HFF-Myc (cell line): ENCODE measurements at regions not wholly inside any gene's neighbourhood (a gene's known extent, or its start where the extent isn't known, plus 50 kb on each side); places are given as distances from the start of the nearest gene placed in this dataset.

ENCODE experiments used
- DNase-seq: peaks from one replicate; pipeline ENCODE4 v3.0.0-alpha.2; 2011; ENCODE audit warnings: low read depth; ENCODE audit errors: extremely low read depth
- H3K4me3 ChIP-seq: replicated peaks from 2 replicates; pipeline ENCODE4 v1.5.1; 2011; ENCODE audit warnings: low read depth, mild to moderate bottlenecking, control low read depth, low read length
- CTCF ChIP-seq: IDR thresholded peaks from 2 replicates; pipeline ENCODE4 v1.5.1; 2012; ENCODE audit warnings: mild to moderate bottlenecking, low read depth, low read length, control low read depth; ENCODE audit errors: missing control alignments

DNA sequence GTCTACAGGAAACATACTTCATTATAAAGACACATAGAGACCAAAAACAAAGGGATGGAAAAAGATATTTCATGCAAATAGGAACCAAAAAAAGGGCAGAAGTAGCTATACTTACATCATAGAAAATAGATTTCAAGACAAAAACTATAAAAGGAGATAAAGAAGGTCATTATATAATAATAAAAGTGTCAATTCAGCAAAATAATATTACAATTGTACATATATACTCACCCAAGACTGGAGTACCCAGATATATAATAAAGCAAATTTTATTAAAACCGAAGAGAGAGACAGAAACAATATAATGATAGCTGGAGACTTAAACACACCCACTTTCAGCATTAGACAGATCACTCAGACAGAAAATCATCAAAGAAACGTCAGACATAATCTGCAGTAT lies 546.3 kb downstream of the PRDM9 start:
- TF ChIP-seq CTCF = no peak
- DNase-seq = no peak
- H3K4me3 ChIP-seq = no peak overlapping the region

DNA sequence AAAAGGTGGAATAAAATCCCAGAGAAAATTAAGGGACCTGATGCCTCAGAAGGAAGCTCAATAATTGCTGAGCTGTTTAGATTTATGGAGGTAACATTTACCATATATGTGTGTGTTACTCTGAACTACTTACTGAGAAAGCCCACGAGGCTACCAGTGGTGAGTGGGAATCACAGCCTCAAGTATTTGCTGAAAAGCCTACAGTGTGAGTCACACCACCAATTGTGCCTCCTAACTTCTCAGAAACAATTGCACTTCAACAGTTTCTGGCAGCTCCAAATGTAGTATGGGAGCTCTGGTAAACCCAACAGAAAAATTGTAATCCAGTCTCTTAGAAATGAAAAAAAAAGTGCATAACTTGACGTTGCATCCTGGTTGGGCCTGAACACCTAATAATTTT lies 551.6 kb downstream of the PRDM9 start:
- no peak for DNase-seq
- TF ChIP-seq CTCF = no peak
- no peak overlapping the region for H3K4me3 ChIP-seq

GRCh38 chr5:24059716-24060115 lies 552.3 kb downstream of the PRDM9 start:
- DNase-seq = no peak
- H3K4me3 ChIP-seq = no peak overlapping the region
- TF ChIP-seq CTCF = no peak

GRCh38 chr5:24065779-24066178 lies 558.4 kb downstream of the PRDM9 start:
- H3K4me3 ChIP-seq = no peak overlapping the region
- no peak for TF ChIP-seq CTCF
- DNase-seq = no peak

GRCh38 chr5:24067208-24067607 lies 559.8 kb downstream of the PRDM9 start:
- DNase-seq = no peak
- TF ChIP-seq CTCF = no peak
- H3K4me3 ChIP-seq = no peak overlapping the region

DNA sequence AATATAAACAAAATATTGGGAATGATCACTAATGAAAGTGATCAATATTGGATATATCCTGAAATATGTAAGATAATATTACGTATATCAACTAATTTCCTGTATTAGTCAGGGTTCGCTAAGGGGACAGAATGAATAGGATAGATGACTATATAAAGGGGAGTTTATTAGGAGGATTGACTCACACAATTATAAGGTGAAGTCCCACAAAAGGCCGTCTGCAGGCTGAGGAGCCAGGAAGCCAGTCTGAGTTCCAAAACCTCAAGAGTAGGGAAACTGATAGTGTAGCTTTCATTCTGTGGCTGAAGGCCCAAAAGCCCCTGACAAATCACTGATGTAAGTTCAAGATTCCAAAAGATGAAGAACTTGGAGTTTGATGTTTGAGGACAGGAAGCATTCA lies 561.1 kb downstream of the PRDM9 start:
- H3K4me3 ChIP-seq = no peak overlapping the region
- no peak for DNase-seq
- no peak for TF ChIP-seq CTCF

GRCh38 chr5:24073107-24073506 lies 565.7 kb downstream of the PRDM9 start:
- no peak for DNase-seq
- no peak overlapping the region for H3K4me3 ChIP-seq
- no peak for TF ChIP-seq CTCF
